Nephron progenitor cell (in vitro differentiated cells): ENCODE measurements at regions not wholly inside any gene's neighbourhood (a gene's known extent, or its start where the extent isn't known, plus 50 kb on each side); places are given as distances from the start of the nearest gene placed in this dataset.
"Not testable (repeated sequence)": the region's sequence is repeated elsewhere in the genome, so short reads cannot be mapped to it uniquely, and the experiment has no call there.

Source experiments
- DNase-seq: peaks from one replicate; pipeline ENCODE4 v3.0.0; 2021
- H3K27ac Mint-ChIP-seq: 2 replicates; pipeline ENCODE4 v1.8.0; 2021; ENCODE audit warnings: mild to moderate bottlenecking, moderate library complexity, mixed read lengths
- H3K27me3 Mint-ChIP-seq: 2 replicates; pipeline ENCODE4 v1.8.0; 2021; ENCODE audit warnings: mild to moderate bottlenecking, low read depth, mixed read lengths; ENCODE audit not compliant: poor library complexity
- H3K36me3 Mint-ChIP-seq: 2 replicates; pipeline ENCODE4 v1.8.0; 2021; ENCODE audit warnings: low read depth, mixed read lengths
- H3K4me1 Mint-ChIP-seq: 2 replicates; pipeline ENCODE4 v1.8.0; 2021; ENCODE audit warnings: mixed read lengths
- H3K4me3 Mint-ChIP-seq: 2 replicates; pipeline ENCODE4 v1.8.0; 2021; ENCODE audit warnings: mild to moderate bottlenecking, moderate library complexity, mixed read lengths
- H3K9me3 Mint-ChIP-seq: 2 replicates; pipeline ENCODE4 v1.8.0; 2021; ENCODE audit warnings: mild to moderate bottlenecking, moderate library complexity, mixed read lengths
- TF ChIP-seq, protein P1 (sequence below): fragments of 200-600 bp; sonication (generic); IDR thresholded peaks from 2 replicates; pipeline ENCODE4 v1.5.0; 2021; ENCODE audit warnings: antibody characterized with exemption

DNA sequence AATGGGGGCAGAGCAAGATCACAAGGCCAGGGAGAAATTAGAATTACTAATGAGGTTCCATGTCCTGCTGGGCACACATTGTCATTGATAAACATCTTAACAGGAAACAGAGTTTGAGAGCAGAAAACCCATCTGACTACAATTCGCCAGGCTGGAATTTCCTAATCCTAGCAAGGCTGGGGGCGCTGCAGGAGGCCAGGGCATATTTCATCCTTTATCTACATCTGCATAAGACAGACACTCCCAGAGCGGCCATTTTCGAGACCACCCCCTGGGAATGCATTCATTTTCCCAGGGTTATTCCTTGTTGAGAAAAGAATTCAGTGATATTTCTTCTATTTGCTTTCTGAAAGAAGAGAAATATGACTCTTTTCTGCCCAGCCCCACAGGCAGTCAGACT lies 152.7 kb downstream of the SUCLG1 start:
- H3K4me1 Mint-ChIP-seq: no peaks in the 10 kb centered on the region
- H3K27ac Mint-ChIP-seq: no peak overlapping the region
- no peak for DNase-seq
- peaks cover 34% of the 10 kb centered on the region for H3K9me3 Mint-ChIP-seq
- H3K4me3 Mint-ChIP-seq: no peak overlapping the region
- H3K27me3 Mint-ChIP-seq: no peaks in the 10 kb centered on the region
- peaks cover 4% of the 10 kb centered on the region for H3K36me3 Mint-ChIP-seq
- TF ChIP-seq, protein P1, sequence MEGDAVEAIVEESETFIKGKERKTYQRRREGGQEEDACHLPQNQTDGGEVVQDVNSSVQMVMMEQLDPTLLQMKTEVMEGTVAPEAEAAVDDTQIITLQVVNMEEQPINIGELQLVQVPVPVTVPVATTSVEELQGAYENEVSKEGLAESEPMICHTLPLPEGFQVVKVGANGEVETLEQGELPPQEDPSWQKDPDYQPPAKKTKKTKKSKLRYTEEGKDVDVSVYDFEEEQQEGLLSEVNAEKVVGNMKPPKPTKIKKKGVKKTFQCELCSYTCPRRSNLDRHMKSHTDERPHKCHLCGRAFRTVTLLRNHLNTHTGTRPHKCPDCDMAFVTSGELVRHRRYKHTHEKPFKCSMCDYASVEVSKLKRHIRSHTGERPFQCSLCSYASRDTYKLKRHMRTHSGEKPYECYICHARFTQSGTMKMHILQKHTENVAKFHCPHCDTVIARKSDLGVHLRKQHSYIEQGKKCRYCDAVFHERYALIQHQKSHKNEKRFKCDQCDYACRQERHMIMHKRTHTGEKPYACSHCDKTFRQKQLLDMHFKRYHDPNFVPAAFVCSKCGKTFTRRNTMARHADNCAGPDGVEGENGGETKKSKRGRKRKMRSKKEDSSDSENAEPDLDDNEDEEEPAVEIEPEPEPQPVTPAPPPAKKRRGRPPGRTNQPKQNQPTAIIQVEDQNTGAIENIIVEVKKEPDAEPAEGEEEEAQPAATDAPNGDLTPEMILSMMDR: no peak

DNA sequence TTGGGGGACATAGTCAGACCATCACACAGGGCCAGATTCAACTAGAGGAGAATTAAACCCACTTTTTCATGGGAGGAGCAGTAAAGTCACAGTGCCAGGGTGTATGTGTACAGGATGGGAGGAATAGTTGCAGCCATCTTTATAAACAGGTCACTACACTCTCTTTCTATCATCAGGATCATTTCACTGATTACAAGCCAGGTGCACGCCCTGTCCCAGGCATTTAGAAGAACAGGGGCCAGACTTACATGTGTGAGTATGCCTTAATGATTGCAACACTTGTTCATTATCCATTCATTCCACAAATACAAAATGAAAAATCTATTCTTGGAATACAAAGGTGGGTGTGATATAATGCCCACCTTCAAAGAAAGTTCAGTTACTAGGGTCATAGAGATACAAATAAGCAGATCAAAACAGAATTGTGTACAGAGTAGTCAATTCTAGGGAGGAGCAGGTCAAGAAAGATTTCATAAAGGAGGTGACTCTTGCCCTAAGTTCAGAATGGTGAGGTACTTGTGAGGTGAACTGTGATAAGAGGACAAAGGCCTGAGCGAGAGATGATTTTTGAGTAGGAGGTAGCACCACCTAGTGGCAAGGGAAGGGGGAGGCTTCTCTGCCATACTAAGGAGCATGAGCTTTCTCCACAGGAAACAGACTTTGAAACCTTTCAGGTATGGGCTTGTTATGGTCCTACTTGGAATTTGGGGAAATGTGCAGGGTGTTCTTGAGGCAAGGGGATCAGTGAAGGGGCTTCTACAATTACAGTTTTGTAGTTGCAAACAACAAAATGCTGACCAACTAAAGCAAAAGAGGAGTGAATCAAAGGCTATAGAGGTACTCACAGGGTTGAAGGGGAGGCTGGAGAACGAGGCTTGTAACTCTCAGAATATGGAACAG lies 156.3 kb downstream of the SUCLG1 start:
- peak; percentile 57 for DNase-seq
- peaks cover 4% of the 10 kb centered on the region for H3K36me3 Mint-ChIP-seq
- peaks cover 30% of the 10 kb centered on the region for H3K9me3 Mint-ChIP-seq
- H3K27me3 Mint-ChIP-seq: no peaks in the 10 kb centered on the region
- H3K27ac Mint-ChIP-seq: no peak overlapping the region
- H3K4me3 Mint-ChIP-seq: no peak overlapping the region
- no peaks in the 10 kb centered on the region for H3K4me1 Mint-ChIP-seq
- TF ChIP-seq, protein P1: peak; percentile 86

DNA sequence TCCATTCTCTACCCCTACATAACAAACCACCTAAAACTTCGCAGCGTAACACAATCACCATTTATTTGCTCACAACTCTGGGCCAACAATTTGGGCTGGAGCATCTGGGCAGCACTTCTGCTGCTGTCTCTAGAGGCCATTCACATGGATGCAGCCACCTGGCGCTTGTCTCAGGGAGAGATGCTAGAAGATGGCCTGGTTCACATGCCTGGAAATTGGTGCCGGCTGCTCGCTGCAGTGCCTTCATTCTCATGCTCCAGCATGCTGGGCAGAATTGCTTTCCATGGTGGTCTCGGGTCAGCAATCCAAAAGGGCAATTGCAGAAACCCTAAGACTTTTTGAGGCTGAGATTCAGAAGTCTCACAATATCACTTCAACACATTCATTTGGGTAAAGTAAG lies 157.4 kb downstream of the SUCLG1 start:
- no peak overlapping the region for H3K4me3 Mint-ChIP-seq
- H3K27ac Mint-ChIP-seq: no peak overlapping the region
- peaks cover 20% of the 10 kb centered on the region for H3K9me3 Mint-ChIP-seq
- H3K36me3 Mint-ChIP-seq: no peaks in the 10 kb centered on the region
- no peaks in the 10 kb centered on the region for H3K4me1 Mint-ChIP-seq
- H3K27me3 Mint-ChIP-seq: no peaks in the 10 kb centered on the region
- no peak for DNase-seq
- TF ChIP-seq, protein P1: no peak

DNA sequence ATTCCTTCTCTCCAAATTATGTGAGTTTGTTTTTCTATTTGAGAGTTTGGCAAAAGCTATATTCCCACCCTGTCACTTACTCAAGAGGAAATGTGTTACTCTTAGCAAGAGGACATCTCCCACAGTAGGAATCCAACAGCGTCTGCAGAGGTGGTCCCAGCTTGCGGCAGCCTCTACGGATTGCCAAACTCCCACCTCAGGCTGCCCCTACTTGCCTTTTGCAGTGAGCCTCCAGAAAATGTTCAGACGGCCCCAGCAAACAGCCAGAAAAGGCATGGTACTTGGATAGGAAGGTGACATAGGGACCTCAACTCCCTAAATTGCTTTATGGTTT lies 158.4 kb downstream of the SUCLG1 start:
- H3K9me3 Mint-ChIP-seq: peaks cover 9% of the 10 kb centered on the region
- H3K36me3 Mint-ChIP-seq: no peaks in the 10 kb centered on the region
- no peaks in the 10 kb centered on the region for H3K4me1 Mint-ChIP-seq
- DNase-seq: no peak
- TF ChIP-seq, protein P1: no peak
- no peak overlapping the region for H3K27ac Mint-ChIP-seq
- H3K4me3 Mint-ChIP-seq: no peak overlapping the region
- H3K27me3 Mint-ChIP-seq: no peaks in the 10 kb centered on the region

DNA sequence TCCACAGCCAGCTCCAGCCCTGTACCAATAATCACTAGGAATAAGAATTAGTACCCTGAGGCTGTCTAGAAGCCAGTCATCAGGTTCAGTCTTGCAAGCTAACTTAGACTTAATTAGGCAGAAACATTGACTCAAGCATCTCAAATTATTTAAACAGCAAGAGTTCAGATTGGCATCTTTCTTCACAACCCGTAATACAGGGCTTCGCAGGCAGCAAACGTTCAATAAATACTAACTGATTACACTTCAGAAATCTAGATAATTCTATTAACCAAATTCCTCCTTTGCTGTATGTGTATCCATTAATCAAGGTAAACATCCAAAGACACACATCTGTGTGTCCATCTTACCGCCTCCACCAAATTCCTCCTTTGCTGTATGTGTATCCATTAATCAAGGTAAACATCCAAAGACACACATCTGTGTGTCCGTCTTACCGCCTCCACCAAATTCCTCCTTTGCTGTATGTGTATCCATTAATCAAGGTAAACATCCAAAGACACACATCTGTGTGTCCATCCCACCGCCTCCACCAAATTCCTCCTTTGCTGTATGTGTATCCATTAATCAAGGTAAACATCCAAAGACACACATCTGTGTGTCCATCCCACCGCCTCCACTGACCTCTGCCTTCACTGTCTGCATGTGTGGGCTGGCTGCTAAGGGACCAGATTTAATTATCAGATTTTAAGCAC lies 158.9 kb downstream of the SUCLG1 start:
- H3K27me3 Mint-ChIP-seq, H3K27ac Mint-ChIP-seq, H3K4me1 Mint-ChIP-seq, DNase-seq, H3K4me3 Mint-ChIP-seq, H3K9me3 Mint-ChIP-seq, H3K36me3 Mint-ChIP-seq: not testable (repeated sequence)

DNA sequence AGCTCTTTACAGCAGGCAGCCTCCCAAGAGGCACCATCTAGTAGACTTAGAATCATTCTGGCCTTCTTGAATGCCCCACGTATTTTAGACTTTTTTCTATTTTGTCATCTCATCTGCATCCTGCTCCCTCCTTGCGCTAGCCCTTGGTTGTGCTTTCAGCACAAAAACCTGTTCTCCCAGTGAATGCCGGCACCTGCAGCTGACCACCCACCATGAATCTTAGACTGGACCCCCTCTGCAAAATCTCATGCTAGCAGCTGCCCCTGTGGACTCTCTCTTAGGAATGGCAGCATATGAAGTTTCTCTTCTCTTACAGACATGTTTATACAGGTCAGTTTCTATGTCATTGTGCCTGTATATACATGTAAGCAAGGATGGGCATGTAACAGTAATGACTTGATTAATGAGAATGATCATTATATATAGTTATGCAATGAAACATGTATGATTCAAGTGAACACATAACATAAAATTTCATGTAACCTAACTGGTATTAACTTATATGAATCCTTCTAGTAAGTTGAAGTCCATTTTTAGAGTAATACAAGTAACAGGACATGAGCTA lies 159.8 kb downstream of the SUCLG1 start:
- TF ChIP-seq, protein P1: no peak
- no peaks in the 10 kb centered on the region for H3K9me3 Mint-ChIP-seq
- no peaks in the 10 kb centered on the region for H3K36me3 Mint-ChIP-seq
- H3K4me1 Mint-ChIP-seq: no peaks in the 10 kb centered on the region
- no peaks in the 10 kb centered on the region for H3K27me3 Mint-ChIP-seq
- H3K27ac Mint-ChIP-seq: no peak overlapping the region
- H3K4me3 Mint-ChIP-seq: no peak overlapping the region
- DNase-seq: no peak
